Liver (tissue), 7 donors: ENCODE measurements at regions not wholly inside any gene's neighbourhood (a gene's known extent, or its start where the extent isn't known, plus 50 kb on each side); places are given as distances from the start of the nearest gene placed in this dataset.

Source experiments
- DNase-seq: peaks from one replicate; pipeline ENCODE4 v3.0.0-alpha.2; 2017; ENCODE audit warnings: low spot score
- H3K27ac ChIP-seq, 2 donors: one replicate each; pipeline ENCODE4 v1.7.0; 2013; ENCODE audit warnings: inconsistent platforms in 2 of 2, low read length in 2 of 2, control low read depth in 1 of 2, low read depth in 1 of 2, mild to moderate bottlenecking in 1 of 2
- H3K27me3 ChIP-seq, 4 donors: one replicate each; pipeline versions ENCODE4 v1.6.1 to v1.7.0; 2013; ENCODE audit warnings: low read length in 3 of 4, inconsistent platforms in 1 of 4, mild to moderate bottlenecking in 1 of 4, moderate library complexity in 1 of 4; ENCODE audit not compliant: control insufficient read depth in 4 of 4, insufficient read depth in 4 of 4
- H3K36me3 ChIP-seq, 4 donors: one replicate each; pipeline versions ENCODE4 v1.6.1 to v1.7.0; 2013; ENCODE audit warnings: low read length in 3 of 4, mild to moderate bottlenecking in 3 of 4, low read depth in 1 of 4, moderate library complexity in 1 of 4; ENCODE audit not compliant: control insufficient read depth in 4 of 4, insufficient read depth in 3 of 4
- H3K4me1 ChIP-seq, 4 donors: one replicate each; pipeline versions ENCODE4 v1.6.1 to v1.7.0; 2013; ENCODE audit warnings: low read length in 3 of 4, mild to moderate bottlenecking in 3 of 4, moderate library complexity in 1 of 4; ENCODE audit not compliant: control insufficient read depth in 4 of 4, insufficient read depth in 4 of 4
- H3K4me3 ChIP-seq, 3 donors: one replicate each; pipeline versions ENCODE4 v1.6.1 to v1.7.0; 2013; ENCODE audit warnings: low read length in 3 of 3, control low read depth in 1 of 3, low read depth in 1 of 3, mild to moderate bottlenecking in 1 of 3
- H3K9ac ChIP-seq, 2 donors: one replicate each; pipeline ENCODE4 v1.7.0; 2013; ENCODE audit warnings: low read length in 2 of 2, mild to moderate bottlenecking in 2 of 2, moderate library complexity in 2 of 2, control low read depth in 1 of 2, low read depth in 1 of 2
- H3K9me3 ChIP-seq, 4 donors: one replicate each; pipeline versions ENCODE4 v1.6.1 to v1.7.0; 2013; ENCODE audit warnings: low read length in 3 of 4; ENCODE audit not compliant: control insufficient read depth in 4 of 4
- EGR1 ChIP-seq, 2 donors: IDR thresholded peaks; 2 replicates each; pipeline ENCODE4 v1.6.1; 2016 to 2018; ENCODE audit warnings: antibody characterized with exemption in 2 of 2, low read depth in 2 of 2
- FOXA1 ChIP-seq: IDR thresholded peaks from 2 replicates; pipeline ENCODE4 v1.6.1; 2016; ENCODE audit warnings: antibody characterized with exemption
- FOXA2 ChIP-seq: IDR thresholded peaks from 2 replicates; pipeline ENCODE4 v1.6.1; 2016; ENCODE audit warnings: antibody characterized with exemption
- GABPA ChIP-seq, 2 donors: IDR thresholded peaks in 1 of 2; conservative IDR thresholded peaks in 1 of 2; 2 replicates each; pipeline ENCODE4 v1.6.1; 2016; ENCODE audit warnings: antibody characterized with exemption in 2 of 2, mild to moderate bottlenecking in 1 of 2, moderate library complexity in 1 of 2
- HNF4A ChIP-seq, 2 donors: conservative IDR thresholded peaks; 2 replicates each; pipeline ENCODE4 v1.6.1; 2016; ENCODE audit warnings: antibody characterized with exemption in 2 of 2, mild to moderate bottlenecking in 2 of 2
- HNF4G ChIP-seq: IDR thresholded peaks from 2 replicates; pipeline ENCODE4 v1.6.1; 2016; ENCODE audit warnings: antibody characterized with exemption
- JUND ChIP-seq, 2 donors: IDR thresholded peaks; 2 replicates each; pipeline ENCODE4 v1.6.1; 2016; ENCODE audit warnings: antibody characterized with exemption in 2 of 2
- NR2F2 ChIP-seq: IDR thresholded peaks from 2 replicates; pipeline ENCODE4 v1.6.1; 2016; ENCODE audit warnings: antibody characterized with exemption
- RAD21 ChIP-seq, 2 donors: IDR thresholded peaks; 2 replicates each; pipeline ENCODE4 v1.6.1; 2016; ENCODE audit warnings: antibody characterized with exemption in 2 of 2, mild to moderate bottlenecking in 2 of 2
- RXRA ChIP-seq, 2 donors: IDR thresholded peaks; 2 replicates each; pipeline ENCODE4 v1.6.1; 2017 to 2018; ENCODE audit warnings: antibody characterized with exemption in 2 of 2, mild to moderate bottlenecking in 1 of 2
- SP1 ChIP-seq: IDR thresholded peaks from 2 replicates; pipeline ENCODE4 v1.6.1; 2018; ENCODE audit warnings: antibody characterized with exemption, mild to moderate bottlenecking
- TAF1 ChIP-seq: conservative IDR thresholded peaks from 2 replicates; pipeline ENCODE4 v1.6.1; 2016; ENCODE audit warnings: antibody characterized with exemption, mild to moderate bottlenecking
- YY1 ChIP-seq: IDR thresholded peaks from 2 replicates; pipeline ENCODE4 v1.6.1; 2016; ENCODE audit warnings: antibody characterized with exemption, mild to moderate bottlenecking
- TF ChIP-seq, protein P1 (sequence below): fragments of 150-350 bp; IDR thresholded peaks from 2 replicates; pipeline ENCODE4 v1.5.1; 2017; ENCODE audit warnings: improper control_type of control experiment, low read depth, low read length; ENCODE audit not compliant: missing input control
- TF ChIP-seq, protein P2 (sequence below): IDR thresholded peaks from 2 replicates; pipeline ENCODE4 v1.6.1; 2016; ENCODE audit warnings: antibody characterized with exemption
- TF ChIP-seq, protein P3 (sequence below): IDR thresholded peaks from 2 replicates; pipeline ENCODE4 v1.6.1; 2016; ENCODE audit warnings: antibody characterized with exemption, mild to moderate bottlenecking
- TF ChIP-seq, protein P4 (sequence below): IDR thresholded peaks from 2 replicates; pipeline ENCODE4 v1.6.1; 2016; ENCODE audit warnings: antibody characterized with exemption
- TF ChIP-seq, protein P5 (sequence below): IDR thresholded peaks from 2 replicates; pipeline ENCODE4 v1.6.1; 2016; ENCODE audit warnings: antibody characterized with exemption
- donor health status: healthy.
- donor health status: healthy.
- donor health status: healthy.
- donor health status: healthy.

DNA sequence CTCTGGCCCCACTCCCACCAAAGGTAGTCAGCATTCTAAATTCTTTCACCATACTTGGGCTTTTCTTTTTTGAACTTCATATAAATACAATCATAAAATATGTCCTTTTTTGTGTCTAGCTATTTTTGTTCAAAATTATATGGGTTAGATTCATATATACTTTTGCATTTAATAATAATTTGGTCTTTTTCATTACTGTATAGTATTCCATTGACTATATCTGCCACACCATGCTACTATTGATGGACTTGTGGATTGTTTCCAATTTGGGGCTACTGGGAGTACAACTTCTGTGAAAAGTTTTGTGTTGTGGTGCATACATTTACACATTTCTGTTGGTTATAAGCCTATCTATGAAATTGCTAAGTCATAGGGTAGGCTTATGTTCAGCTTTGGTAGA, 85.7 kb downstream of the GLUL start (continued):
- TF ChIP-seq, protein P1, sequence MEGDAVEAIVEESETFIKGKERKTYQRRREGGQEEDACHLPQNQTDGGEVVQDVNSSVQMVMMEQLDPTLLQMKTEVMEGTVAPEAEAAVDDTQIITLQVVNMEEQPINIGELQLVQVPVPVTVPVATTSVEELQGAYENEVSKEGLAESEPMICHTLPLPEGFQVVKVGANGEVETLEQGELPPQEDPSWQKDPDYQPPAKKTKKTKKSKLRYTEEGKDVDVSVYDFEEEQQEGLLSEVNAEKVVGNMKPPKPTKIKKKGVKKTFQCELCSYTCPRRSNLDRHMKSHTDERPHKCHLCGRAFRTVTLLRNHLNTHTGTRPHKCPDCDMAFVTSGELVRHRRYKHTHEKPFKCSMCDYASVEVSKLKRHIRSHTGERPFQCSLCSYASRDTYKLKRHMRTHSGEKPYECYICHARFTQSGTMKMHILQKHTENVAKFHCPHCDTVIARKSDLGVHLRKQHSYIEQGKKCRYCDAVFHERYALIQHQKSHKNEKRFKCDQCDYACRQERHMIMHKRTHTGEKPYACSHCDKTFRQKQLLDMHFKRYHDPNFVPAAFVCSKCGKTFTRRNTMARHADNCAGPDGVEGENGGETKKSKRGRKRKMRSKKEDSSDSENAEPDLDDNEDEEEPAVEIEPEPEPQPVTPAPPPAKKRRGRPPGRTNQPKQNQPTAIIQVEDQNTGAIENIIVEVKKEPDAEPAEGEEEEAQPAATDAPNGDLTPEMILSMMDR: no peak
- no peak for TF ChIP-seq TAF1

DNA sequence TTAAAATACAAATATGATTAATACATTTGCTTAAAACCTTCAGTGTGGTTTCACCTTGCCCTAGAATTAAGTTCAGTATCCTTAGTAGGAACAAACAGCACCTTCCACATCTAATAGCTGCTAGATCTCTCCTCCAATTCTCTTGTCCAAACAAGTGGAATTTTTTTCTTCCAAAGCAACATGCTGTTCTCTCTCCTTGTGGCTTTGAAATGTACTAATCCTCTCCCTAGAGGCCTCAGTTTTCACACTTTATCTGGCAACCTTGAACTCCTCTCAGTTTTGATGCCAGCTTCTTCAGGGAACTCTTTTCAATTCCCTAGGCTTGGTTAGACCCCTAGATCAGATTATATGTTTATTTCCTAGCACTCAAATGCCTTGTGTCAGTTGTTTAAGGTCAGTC, 87.0 kb downstream of the GLUL start:
- H3K4me1 ChIP-seq: peaks cover 0 to 6% (median 2%) of the 10 kb centered on the region in 4 donors
- no peaks in the 10 kb centered on the region for H3K27me3 ChIP-seq
- H3K4me3 ChIP-seq: no peak overlapping the region
- H3K9me3 ChIP-seq: no peaks in the 10 kb centered on the region
- no peak for TF ChIP-seq EGR1 (IDR thresholded peaks at IDR 0.05; ENCODE audit: low read depth in 2 of 2)
- TF ChIP-seq, protein P2, sequence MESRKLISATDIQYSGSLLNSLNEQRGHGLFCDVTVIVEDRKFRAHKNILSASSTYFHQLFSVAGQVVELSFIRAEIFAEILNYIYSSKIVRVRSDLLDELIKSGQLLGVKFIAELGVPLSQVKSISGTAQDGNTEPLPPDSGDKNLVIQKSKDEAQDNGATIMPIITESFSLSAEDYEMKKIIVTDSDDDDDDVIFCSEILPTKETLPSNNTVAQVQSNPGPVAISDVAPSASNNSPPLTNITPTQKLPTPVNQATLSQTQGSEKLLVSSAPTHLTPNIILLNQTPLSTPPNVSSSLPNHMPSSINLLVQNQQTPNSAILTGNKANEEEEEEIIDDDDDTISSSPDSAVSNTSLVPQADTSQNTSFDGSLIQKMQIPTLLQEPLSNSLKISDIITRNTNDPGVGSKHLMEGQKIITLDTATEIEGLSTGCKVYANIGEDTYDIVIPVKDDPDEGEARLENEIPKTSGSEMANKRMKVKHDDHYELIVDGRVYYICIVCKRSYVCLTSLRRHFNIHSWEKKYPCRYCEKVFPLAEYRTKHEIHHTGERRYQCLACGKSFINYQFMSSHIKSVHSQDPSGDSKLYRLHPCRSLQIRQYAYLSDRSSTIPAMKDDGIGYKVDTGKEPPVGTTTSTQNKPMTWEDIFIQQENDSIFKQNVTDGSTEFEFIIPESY: no peak
- TF ChIP-seq GABPA (IDR thresholded peaks at IDR 0.05 in 1 of 2, conservative IDR thresholded peaks at IDR 0.05 in 1 of 2): no peak
- no peak for TF ChIP-seq FOXA2
- TF ChIP-seq, protein P1: no peak
- TF ChIP-seq RXRA (IDR thresholded peaks at IDR 0.05): no peak
- TF ChIP-seq HNF4A (conservative IDR thresholded peaks at IDR 0.05): no peak
- TF ChIP-seq TAF1: no peak
- TF ChIP-seq FOXA1: no peak
- TF ChIP-seq YY1: no peak
- TF ChIP-seq SP1: no peak
- no peak for TF ChIP-seq NR2F2
- TF ChIP-seq, protein P3, sequence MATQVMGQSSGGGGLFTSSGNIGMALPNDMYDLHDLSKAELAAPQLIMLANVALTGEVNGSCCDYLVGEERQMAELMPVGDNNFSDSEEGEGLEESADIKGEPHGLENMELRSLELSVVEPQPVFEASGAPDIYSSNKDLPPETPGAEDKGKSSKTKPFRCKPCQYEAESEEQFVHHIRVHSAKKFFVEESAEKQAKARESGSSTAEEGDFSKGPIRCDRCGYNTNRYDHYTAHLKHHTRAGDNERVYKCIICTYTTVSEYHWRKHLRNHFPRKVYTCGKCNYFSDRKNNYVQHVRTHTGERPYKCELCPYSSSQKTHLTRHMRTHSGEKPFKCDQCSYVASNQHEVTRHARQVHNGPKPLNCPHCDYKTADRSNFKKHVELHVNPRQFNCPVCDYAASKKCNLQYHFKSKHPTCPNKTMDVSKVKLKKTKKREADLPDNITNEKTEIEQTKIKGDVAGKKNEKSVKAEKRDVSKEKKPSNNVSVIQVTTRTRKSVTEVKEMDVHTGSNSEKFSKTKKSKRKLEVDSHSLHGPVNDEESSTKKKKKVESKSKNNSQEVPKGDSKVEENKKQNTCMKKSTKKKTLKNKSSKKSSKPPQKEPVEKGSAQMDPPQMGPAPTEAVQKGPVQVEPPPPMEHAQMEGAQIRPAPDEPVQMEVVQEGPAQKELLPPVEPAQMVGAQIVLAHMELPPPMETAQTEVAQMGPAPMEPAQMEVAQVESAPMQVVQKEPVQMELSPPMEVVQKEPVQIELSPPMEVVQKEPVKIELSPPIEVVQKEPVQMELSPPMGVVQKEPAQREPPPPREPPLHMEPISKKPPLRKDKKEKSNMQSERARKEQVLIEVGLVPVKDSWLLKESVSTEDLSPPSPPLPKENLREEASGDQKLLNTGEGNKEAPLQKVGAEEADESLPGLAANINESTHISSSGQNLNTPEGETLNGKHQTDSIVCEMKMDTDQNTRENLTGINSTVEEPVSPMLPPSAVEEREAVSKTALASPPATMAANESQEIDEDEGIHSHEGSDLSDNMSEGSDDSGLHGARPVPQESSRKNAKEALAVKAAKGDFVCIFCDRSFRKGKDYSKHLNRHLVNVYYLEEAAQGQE: no peak
- TF ChIP-seq, protein P4, sequence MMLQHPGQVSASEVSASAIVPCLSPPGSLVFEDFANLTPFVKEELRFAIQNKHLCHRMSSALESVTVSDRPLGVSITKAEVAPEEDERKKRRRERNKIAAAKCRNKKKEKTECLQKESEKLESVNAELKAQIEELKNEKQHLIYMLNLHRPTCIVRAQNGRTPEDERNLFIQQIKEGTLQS: no peak
- no peak for TF ChIP-seq JUND (IDR thresholded peaks at IDR 0.05)
- no peak for TF ChIP-seq HNF4G
- TF ChIP-seq RAD21 (IDR thresholded peaks at IDR 0.05): no peak
- TF ChIP-seq, protein P5, sequence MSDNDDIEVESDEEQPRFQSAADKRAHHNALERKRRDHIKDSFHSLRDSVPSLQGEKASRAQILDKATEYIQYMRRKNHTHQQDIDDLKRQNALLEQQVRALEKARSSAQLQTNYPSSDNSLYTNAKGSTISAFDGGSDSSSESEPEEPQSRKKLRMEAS: no peak
- DNase-seq: no peak
- no peak overlapping the region for H3K9ac ChIP-seq
- H3K27ac ChIP-seq: no peak overlapping the region
- H3K36me3 ChIP-seq: no peaks in the 10 kb centered on the region
